Amniotic epithelial cell (primary cell): ENCODE measurements at regions not wholly inside any gene's neighbourhood (a gene's known extent, or its start where the extent isn't known, plus 50 kb on each side); places are given as distances from the start of the nearest gene placed in this dataset.

Source experiments
- DNase-seq: peaks from one replicate; pipeline ENCODE4 v3.0.0-alpha.2; 2010; ENCODE audit warnings: low read depth

DNA sequence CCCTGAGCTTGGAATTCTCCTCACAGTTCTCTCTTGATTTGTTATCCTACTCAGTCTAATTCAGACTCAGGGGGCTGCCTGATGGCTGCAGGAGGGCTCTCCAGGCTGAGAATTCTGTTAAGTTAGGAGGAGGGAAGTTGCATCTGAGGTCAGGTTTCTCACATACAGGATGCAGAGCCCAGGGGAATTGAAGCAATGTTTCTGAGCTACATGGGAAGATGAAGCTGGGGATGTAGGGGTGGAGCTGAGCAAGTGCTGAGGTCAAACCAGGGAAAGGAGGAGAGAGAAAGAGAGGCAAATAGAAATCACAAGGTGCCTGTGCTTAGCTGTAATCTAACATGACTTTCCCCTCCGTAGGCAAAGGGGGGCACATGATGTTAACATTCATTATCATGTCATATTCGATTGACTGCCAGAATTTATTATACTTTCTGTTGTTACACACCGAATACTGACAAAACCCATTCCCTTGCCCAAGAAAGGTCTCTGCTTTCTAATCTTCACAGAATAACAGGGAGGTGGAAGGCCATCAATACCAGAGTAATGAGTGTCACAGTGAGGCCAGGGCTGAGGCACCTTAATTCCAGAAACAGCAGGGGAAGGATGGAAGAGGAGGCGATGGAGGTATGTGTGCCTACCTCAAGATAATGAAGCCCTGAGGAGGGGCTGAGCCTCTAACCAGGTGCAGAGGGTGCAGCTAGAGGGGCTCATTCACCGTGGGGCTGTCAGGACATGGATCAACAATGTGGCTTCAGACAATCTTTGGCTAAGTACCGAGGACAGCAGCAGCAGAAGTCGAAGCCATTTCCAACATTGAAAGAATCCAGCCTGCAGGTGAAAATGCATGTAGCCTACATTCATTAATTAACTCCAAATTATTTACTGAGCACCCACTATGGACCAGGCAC lies 205.4 kb upstream of the SNX19 start:
- no peak for DNase-seq

DNA sequence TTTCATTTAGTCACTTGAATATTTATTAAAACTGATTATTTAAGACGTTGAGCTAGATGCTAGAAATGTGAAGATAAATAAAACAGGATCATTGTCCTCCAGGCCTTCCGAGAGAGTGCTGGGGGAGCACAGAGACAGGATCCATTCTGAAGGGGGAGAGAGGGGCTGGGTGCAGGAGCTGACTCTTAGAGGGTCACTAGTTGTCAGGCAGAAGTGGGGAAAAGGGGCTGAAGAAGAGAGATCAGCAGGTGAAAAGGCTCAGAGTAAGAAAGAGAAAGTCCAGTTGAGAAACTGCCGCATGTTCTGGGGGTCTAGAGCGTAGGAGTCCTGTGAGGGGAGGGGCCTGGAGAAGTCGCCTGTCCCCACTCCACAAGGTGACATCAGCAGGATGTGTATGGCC lies 206.2 kb upstream of the SNX19 start:
- no peak for DNase-seq

DNA sequence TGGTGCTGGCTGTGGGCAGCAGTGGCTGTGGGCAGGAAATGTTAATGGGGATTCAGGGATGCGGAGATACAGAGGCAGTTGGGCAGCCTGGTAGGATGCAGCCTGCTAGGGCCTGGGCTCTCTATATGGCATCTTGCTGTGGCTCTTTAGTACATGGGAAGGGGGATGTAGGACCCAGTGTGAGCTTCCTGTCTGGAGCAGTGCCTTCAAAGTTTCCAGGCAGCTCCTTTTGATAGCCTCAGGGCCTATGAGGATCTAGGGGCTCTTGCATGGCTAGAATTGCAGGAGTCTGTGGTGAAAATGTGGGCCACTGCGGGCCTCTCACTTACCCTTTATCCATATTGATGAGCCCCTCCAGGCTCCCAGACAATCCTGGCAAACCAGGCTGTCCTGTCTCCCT lies 213.2 kb upstream of the SNX19 start:
- no peak for DNase-seq

DNA sequence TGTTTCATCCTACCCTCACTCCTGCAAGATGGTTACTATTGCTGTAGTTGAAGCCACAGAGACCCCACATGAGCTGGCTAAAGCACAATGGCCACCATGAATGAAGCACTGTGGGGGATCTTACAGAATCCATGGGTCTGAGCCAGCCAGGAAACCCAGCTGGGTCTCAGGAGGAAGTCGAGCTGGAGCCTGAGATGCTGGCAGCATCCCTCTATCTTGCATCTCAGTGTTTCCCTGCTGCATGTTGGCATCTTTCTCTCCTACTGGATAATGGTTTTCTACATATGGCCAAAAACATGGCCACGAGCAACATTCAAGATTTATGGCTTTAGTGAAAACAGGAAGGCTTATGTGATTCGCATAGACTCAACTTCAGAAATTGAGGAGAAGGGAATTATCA lies 219.3 kb upstream of the SNX19 start:
- no peak for DNase-seq

DNA sequence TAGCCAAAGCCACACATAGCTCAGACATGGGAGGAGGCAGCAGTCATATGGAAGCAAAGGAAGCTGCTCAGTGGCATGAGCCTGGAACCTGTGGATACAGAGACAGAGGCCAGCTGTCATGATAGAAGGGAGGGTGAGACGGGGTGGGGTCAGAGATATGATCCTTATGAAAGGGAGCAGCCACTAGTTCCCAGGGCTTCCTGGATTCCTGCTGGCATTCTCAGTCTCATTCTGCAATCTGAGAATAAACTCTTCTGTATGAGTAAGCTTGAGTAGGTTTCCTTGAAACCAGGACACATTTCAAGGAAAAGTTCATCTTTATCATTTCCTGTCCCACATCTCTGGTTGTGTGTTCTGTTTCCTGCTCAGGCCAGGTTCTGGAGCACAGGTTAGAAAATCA lies 220.2 kb upstream of the SNX19 start:
- DNase-seq: no peak

DNA sequence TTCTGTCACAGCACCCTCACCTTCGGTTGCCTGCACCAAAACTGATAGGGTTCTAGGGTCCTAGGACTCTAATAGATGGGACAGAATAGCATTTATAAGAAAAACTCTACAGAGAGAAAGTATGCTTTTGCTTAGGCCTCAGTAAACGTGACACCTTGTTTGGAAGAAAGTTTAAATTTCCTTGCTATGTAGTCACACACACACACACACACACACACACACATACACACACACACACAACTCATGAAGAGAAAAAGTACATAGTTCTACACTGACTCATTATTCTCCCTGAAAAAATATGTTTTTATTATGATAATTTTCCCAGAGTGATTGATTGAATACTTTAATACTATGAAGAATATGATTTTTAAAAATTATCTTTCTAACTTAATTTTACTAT lies 220.8 kb upstream of the SNX19 start:
- no peak for DNase-seq

DNA sequence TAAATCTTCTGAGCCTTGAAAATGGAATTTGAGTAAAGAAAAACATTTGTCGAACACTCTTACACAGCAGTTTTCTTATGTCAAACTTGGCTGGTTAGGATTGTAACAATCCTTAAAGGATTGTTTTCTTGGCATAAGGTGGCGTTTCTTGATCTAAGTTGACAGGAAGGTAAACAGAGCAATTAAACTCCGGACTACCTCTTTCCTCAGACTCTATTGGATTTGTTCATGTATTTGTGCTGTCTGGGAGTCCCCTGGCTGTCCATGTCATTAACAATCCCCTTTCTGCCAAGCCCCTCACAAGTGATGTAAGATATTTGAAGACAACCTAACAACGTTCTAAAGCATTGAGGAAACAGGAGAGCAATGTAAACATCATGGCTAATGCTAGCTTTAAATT lies 222.5 kb upstream of the SNX19 start:
- no peak for DNase-seq

DNA sequence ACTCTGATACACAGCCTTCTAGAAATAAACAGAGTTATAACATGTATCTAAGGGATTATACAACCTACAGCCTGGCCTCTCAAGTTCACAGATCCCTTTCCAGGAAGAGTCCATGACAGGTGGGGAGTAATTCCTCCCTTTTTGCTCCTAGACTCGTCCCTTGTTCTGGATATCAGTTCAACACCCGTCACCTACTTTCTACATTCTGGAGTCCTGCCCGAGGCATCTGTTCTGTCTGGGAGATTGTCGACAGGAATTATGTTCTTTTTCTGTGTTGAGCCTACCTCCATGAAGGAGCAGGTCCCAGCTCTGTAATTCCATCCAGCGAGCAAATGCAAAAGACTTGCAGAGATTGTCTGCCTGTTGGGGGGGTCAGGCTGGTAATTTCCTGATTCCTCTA lies 224.6 kb upstream of the NTM start:
- no peak for DNase-seq

DNA sequence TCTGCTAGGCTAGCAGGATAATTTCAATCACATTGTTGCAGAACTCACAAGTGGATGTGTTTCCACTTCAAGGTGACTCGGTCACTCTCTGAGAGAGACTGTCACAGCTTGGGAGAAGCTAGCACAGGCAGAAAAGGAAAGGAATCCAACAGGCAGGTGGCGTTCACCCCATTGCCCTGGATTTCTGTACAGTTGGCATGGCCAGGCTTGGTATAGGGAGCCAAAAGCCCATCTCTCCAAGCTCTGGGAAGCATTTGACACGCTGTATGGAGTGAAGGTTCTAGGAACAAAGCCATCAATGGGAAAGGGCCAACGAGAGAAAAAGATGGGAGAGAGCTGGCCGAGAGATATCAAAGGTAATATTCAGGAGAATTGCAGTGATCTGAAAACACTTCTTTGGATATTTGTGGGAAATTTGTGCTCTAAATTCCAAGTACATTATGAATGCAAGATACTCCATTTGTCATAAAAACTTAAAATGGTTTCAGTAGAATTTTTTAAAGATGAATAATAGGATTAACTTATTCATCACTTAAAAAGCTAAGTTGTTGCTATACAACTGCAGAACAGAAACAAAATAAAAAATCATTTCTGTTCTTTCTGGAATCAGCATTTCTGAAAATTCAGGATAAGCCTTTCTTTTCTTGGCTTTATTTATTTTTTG lies 223.5 kb upstream of the NTM start:
- DNase-seq: no peak

DNA sequence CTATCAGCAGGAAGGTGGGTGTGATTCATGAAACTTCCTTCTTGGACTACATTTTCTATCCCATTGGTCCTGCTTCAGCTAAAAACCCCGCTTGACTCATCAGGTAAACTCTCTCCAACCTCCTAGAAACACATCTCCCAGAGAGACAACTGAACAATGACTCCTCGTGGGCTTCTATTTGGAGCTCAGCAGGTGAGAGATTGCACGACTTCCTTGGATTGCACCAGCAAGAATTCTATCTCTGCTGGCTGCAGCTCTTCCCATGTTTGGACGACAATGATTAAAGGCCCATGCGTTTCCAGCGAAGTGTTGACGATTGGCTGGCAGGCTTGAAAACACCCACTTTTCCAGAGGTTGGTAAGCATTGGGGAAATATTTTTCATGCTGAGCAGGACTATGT lies 216.1 kb upstream of the NTM start:
- DNase-seq: no peak

DNA sequence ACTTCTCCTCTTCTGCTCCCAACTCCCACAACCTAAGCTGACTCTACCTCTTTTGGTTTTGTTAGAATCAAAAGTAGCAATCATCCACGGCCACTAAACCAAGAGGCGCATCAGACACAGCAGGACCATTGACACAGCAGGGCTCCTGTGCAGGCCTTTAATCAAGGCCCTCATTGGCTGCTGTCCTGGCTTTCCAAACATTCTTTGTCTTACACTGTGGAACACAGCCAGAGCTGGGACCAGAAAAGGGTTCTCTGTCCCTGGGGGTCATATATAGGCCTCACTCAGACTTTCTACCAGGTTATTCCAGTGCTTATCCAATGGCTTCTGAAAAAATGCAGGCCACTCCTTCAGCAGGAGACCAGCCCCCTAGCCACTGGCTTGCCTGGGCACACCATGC lies 212.7 kb upstream of the NTM start:
- DNase-seq: no peak

DNA sequence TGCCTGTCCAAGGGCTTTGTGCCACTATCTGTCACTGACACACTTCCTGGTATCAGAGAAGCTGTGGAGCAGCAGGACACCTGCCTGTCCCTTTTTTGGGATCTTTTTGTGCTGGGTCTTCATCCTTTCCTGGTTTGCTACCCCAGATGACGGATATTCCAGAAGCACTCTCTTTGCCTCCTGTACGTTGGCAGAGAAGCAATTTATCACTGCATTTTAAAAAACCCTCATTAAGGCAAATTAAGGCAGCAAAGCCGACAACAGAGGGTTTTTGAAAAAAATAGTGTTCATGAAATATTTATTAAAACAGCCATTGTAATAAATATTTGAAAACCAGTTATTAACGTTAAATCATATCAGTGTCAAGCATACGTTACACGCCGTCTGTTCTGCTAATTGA lies 209.6 kb upstream of the NTM start:
- DNase-seq: no peak

DNA sequence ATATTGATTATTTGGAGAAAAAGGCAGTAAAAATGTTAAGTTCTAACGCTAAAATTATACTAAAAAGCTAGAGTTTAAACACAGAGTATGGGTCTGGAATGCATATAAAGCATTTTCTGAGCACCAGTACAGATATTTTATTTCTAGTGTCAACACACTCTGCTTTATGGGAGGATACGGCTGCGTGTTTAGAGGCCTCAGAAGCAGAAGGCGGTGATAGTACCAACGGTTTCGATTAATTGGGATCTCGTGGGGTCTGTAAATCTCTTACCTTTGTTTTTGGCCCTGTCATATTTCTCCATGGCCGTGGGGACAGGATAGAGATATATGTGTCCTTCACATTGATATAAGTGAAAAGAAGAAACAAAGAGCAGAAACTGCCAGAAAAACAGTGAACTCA lies 206.8 kb upstream of the NTM start:
- DNase-seq: no peak

DNA sequence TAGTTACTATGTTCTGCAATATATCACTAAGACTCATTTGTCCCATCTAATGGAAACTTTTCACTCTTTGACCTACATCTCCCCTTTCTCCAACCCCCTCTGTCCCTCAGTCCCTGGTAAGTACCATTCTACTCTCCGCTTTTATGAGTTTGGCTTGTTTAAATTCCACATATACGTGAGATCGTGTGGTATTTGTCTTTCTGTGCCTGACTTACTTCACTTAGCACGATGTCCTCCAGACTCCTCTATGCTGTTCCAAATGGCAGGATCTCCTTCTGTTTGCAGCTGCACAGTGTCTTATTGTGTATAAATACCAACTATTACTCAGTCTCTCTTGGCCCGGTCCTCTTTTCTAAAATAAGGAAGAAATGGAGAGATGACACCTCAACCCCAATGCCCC lies 205.4 kb upstream of the NTM start:
- no peak for DNase-seq

DNA sequence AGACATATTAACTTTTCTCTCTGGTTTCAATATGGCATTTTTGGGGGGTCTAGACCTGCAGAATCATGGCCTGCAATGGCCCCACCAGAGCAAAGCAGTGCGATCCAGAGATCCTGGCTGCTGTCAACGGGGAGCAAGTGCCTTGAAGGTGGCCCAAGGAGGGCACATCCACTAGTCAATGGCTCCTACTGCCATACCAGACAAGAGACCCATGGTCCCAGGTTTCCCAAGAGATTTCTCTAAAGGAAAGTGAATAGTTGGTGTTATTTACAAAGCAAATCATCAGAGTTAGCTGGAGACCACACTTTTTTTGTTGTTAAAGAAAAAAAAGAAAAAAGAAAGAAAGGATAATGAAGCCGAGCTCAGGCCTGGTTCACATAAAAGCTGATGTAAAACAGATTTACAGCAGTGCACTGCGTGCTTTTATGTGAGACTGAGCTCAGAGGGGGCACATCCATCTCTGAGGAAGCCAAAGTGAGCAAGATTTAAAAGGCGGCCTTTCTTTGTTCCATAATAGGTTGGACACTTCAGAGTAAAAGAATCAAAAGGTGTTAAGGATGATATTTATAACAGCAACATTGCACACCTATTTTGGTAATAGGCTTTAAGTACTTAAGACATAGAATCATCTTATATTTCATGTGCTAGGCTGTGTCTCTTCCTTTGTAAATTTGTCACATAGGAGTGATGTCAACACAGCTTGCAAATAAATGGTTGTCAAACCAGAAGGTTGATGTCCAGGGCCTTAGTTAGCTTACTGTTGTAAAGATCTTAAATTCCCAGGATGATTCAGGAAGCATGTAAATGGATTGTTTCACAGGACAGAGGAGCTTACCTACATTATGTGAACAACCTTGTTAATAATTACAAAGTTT lies 201.3 kb upstream of the NTM start:
- no peak for DNase-seq

DNA sequence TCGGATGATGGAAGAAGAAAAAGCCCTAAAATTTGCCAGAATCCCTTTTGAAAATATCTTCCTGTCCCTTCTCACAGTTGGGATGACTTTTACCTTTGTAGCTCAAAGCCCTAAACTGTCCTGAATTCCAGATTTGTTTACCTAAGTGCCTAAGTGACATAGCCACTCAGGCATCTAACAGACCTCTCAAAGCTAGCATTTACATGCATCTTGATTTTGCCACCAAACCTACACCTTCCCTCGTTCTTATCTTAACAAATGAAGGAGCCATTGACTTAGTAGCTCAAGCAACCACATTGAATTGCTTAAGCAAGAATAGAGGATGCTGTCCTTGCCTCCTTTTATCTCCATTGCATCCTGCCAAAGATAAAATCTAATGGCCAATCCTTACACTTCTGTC lies 198.4 kb upstream of the NTM start:
- no peak for DNase-seq

DNA sequence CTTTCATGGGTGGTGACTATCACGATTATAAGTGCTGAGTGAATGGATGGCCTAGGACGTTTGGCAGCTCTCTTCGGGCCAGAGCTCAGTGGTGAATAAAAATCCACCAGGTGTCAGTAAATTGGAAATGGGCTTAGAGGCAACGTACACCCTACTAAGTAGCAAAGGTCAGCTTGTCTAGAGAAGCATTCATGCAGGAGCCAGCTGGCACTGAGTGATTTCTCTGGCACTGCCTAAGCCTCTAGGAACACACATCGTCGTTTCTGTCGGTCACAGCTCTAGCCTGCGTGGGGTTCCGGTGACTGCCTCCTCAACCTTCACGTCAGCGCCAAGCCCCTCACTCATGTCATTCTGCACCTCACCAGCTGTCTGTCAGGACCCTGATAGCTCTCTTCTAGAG lies 192.4 kb upstream of the NTM start:
- no peak for DNase-seq

DNA sequence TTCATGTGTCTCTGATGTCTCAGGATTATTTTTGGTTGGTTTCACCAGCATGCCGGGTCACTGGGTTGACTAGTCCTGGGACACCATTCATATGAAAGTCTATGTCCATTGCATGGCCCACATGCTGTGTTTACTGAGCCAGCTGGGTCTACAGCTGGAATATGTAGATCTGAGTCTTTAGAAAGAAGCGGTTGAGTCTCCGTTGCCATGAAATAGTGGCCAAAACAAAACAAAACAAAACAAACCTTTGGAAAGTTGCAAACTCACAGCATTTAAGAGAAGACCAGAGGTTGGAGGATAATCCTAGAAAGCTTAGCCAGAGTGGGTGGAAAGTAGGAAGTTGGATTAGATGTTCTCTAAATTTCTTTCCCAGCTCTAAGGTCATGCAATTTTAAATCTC lies 191.8 kb upstream of the NTM start:
- no peak for DNase-seq

DNA sequence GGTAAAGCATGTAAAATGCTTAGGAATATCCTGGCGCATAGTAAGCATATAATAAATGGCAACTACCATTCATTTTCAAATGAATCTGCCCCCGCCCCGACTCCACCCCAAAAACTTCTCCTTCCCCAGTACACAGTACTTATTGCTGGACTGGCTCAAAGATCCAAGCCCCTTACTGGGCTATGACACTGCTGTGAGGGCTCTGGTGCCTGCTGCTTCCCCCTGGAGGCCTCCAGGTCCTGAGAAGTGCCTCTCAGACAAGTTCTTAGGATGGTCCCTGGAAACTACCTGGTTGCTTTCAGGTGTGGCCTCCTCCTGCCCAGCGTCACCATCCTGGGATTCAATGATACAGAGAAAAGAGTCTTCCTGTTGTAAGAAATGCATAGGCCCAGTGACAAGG lies 190.6 kb upstream of the NTM start:
- no peak for DNase-seq

DNA sequence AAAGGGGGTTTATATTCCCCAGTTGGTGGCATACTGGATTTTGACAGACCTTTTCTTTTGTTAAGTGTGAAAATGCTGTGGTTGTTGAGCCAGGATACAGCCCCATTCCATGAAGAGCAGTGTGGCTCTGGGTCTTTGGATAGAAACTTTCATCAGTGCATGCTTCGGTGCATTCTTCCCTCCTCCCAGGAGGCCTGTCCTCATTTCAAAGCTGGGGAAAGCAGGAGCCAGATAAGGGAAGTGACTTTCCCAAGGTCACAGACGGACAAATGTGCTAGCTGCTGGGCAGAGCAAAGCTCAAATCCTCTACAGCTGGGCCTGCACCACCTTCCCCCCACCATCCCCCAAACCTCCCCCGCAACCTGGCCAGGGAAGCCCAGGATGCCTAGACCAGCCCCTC lies 184.5 kb upstream of the NTM start:
- DNase-seq: no peak

DNA sequence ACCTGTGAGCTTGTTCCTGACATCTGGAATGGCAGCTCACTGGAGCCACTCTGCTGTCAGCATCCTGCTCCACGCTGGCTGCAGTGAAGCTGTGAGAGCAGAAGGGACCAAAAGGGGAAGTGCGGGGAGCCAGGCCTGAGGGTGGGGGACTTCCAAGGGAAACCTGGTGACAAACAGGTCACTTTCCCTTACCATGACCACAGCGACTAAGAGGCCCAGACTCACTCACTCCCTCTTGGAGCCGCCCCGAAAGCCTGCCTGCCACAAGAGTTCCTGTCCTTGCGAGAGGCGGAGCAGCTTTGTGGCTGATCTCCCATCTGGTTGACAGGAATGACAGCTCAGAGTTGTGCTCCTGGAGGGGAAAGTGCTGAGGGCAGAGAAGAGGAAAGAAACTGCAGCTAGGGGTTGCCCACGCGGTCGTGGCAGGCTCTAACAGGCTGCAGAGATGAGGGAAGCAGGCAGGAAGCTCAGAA lies 183.8 kb upstream of the NTM start:
- no peak for DNase-seq

DNA sequence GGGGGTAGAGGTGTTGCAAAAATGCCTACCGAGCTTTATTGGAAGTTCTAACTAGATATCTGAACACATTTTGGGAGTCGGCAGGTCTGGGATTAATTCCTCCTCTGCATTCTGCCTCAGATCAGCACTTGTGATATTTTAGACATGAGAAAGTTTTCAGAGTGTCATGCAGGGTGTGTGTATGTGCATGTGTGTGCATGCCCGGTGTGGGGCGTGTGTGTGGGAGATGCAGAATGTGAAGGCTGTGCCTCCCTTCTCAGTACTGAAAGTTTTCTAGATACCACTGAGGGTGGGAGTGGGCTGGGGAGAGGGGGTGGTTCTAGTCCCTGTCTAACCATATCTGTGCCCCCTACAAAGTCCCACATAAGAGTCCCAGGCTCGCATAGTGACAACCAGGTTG lies 180.0 kb upstream of the NTM start:
- no peak for DNase-seq

DNA sequence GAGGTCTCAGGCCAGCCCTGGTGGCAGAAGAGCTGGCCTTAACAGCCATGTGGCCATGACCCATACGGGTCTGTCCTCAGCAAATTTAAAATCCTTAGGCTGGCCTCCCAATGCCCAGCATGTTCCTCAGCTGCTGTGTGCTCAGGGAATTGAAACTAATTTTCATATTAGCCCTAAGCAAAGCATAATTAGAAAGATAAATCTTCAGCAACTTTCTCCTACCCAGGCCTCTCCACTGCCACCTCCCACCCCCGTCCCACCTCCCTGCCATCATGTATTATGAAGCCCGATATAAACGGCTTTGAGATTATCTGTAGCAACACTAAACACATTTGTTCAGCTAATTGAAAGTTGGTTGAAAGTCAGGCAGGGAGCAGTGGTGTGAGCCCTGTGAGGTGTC lies 178.8 kb upstream of the NTM start:
- DNase-seq: no peak
